ENCODE measurements at regions not wholly inside any gene's neighbourhood (a gene's known extent, or its start where the extent isn't known, plus 50 kb on each side); places are given as distances from the start of the nearest gene placed in this dataset.
"Not testable (repeated sequence)": the region's sequence is repeated elsewhere in the genome, so short reads cannot be mapped to it uniquely, and the experiment has no call there.

- not testable (repeated sequence) for H3K9ac ChIP-seq (ENCODE audit: insufficient read depth in 1 of 2, low read length in 2 of 2); H3K27me3 ChIP-seq (ENCODE audit: control insufficient read depth in 3 of 3, insufficient read depth in 3 of 3, low read length in 2 of 3); ATAC-seq (ENCODE audit: insufficient read depth, low FRiP score); H3K27ac ChIP-seq (ENCODE audit: low read depth in 1 of 2, low read length in 1 of 2); H3K36me3 ChIP-seq (ENCODE audit: control insufficient read depth in 4 of 4, insufficient read depth in 4 of 4, low read length in 4 of 4); H3K4me3 ChIP-seq; DNase-seq; H3K4me1 ChIP-seq (ENCODE audit: control insufficient read depth in 5 of 5, insufficient read depth in 5 of 5, low read length in 5 of 5)
- H3K9me3 ChIP-seq (ENCODE audit: control insufficient read depth in 4 of 4, insufficient read depth in 3 of 4, low read length in 3 of 4) = peaks cover 0 to 16% (median 5%) of the 10 kb centered on the region in 4 donors
- WGBS, 2 donors = 59% methylated on average over 4 of the region's 4 CpGs
These were observed 658.9 kb upstream of the TPTE start for GRCh38 chr21:9862456-9862855.

DNA sequence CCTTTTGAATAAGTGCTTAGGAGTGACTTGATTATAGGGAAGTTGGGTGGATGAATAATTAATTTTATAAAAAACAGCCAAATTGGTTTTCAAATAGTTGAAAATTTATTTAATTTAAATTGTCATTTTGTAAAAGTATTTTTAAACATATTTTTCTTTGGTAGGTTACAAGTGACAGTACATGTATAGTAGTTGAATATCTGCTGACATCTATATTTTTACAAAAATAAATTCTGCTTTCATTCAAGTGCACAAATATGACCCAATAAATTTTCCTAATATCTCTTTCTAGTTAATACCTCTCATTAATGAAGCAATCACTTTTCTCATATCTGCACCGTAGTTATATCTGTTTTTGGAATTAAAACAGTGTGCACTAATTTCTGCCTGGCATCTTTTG is 653.6 kb upstream of the TPTE start:
- H3K27me3 ChIP-seq (ENCODE audit: control insufficient read depth in 3 of 3, insufficient read depth in 3 of 3, low read length in 2 of 3); H3K36me3 ChIP-seq (ENCODE audit: control insufficient read depth in 4 of 4, insufficient read depth in 4 of 4, low read length in 4 of 4); H3K9me3 ChIP-seq (ENCODE audit: control insufficient read depth in 4 of 4, insufficient read depth in 3 of 4, low read length in 3 of 4); H3K27ac ChIP-seq (ENCODE audit: low read depth in 1 of 2, low read length in 1 of 2); H3K4me3 ChIP-seq; H3K9ac ChIP-seq (ENCODE audit: insufficient read depth in 1 of 2, low read length in 2 of 2); H3K4me1 ChIP-seq (ENCODE audit: control insufficient read depth in 5 of 5, insufficient read depth in 5 of 5, low read length in 5 of 5); DNase-seq; ATAC-seq (ENCODE audit: insufficient read depth, low FRiP score): not testable (repeated sequence)
- 62 to 76% methylated on average over 1 of the region's 1 CpG for WGBS, 2 donors

GRCh38 chr21:9873096-9873495 is 648.3 kb upstream of the TPTE start:
- not testable (repeated sequence) for ATAC-seq (ENCODE audit: insufficient read depth, low FRiP score); H3K4me3 ChIP-seq; H3K4me1 ChIP-seq (ENCODE audit: control insufficient read depth in 5 of 5, insufficient read depth in 5 of 5, low read length in 5 of 5); DNase-seq; H3K27me3 ChIP-seq (ENCODE audit: control insufficient read depth in 3 of 3, insufficient read depth in 3 of 3, low read length in 2 of 3); H3K27ac ChIP-seq (ENCODE audit: low read depth in 1 of 2, low read length in 1 of 2); H3K36me3 ChIP-seq (ENCODE audit: control insufficient read depth in 4 of 4, insufficient read depth in 4 of 4, low read length in 4 of 4); H3K9ac ChIP-seq (ENCODE audit: insufficient read depth in 1 of 2, low read length in 2 of 2)
- 56 to 68% methylated on average over 8 of the region's 8 CpGs for WGBS, 2 donors
- peaks cover 0 to 18% (median 6%) of the 10 kb centered on the region in 4 donors for H3K9me3 ChIP-seq (ENCODE audit: control insufficient read depth in 4 of 4, insufficient read depth in 3 of 4, low read length in 3 of 4)

GRCh38 chr21:9874136-9874535 is 647.2 kb upstream of the TPTE start:
- H3K36me3 ChIP-seq (ENCODE audit: control insufficient read depth in 4 of 4, insufficient read depth in 4 of 4, low read length in 4 of 4); ATAC-seq (ENCODE audit: insufficient read depth, low FRiP score); DNase-seq; H3K4me3 ChIP-seq; H3K9ac ChIP-seq (ENCODE audit: insufficient read depth in 1 of 2, low read length in 2 of 2); H3K4me1 ChIP-seq (ENCODE audit: control insufficient read depth in 5 of 5, insufficient read depth in 5 of 5, low read length in 5 of 5); H3K27ac ChIP-seq (ENCODE audit: low read depth in 1 of 2, low read length in 1 of 2); H3K27me3 ChIP-seq (ENCODE audit: control insufficient read depth in 3 of 3, insufficient read depth in 3 of 3, low read length in 2 of 3): not testable (repeated sequence)
- peaks cover 0 to 14% (median 6%) of the 10 kb centered on the region in 4 donors for H3K9me3 ChIP-seq (ENCODE audit: control insufficient read depth in 4 of 4, insufficient read depth in 3 of 4, low read length in 3 of 4)
- 59 to 68% methylated on average over 5 of the region's 5 CpGs for WGBS, 2 donors

DNA sequence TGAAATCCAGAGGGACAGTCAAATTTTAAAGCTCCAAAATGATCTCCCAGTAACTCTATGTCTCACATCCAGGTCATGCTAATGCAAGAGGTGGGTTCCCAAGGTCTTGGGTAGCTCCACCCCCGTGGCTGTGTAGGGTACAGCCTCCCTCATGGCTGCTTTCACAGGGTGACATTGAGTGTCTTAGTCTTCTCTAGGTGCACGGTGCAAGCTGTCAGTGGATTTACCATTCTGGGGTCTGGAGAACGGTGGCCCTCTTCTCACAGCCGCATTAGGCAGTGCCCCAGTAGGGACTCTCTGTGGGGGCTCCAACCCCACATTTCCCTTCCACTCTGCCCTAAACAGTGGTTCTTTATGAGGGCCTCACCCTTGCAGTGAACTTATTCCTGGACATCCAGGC is 640.0 kb upstream of the TPTE start:
- H3K9ac ChIP-seq (ENCODE audit: insufficient read depth in 1 of 2, low read length in 2 of 2); ATAC-seq (ENCODE audit: insufficient read depth, low FRiP score): not testable (repeated sequence)

GRCh38 chr21:9883047-9883446 is 638.3 kb upstream of the TPTE start:
- H3K27me3 ChIP-seq (ENCODE audit: control insufficient read depth in 3 of 3, insufficient read depth in 3 of 3, low read length in 2 of 3); H3K4me1 ChIP-seq (ENCODE audit: control insufficient read depth in 5 of 5, insufficient read depth in 5 of 5, low read length in 5 of 5); H3K27ac ChIP-seq (ENCODE audit: low read depth in 1 of 2, low read length in 1 of 2); ATAC-seq (ENCODE audit: insufficient read depth, low FRiP score); DNase-seq; H3K9ac ChIP-seq (ENCODE audit: insufficient read depth in 1 of 2, low read length in 2 of 2); H3K36me3 ChIP-seq (ENCODE audit: control insufficient read depth in 4 of 4, insufficient read depth in 4 of 4, low read length in 4 of 4); H3K4me3 ChIP-seq: not testable (repeated sequence)
- peaks cover 0 to 16% (median 6%) of the 10 kb centered on the region in 4 donors for H3K9me3 ChIP-seq (ENCODE audit: control insufficient read depth in 4 of 4, insufficient read depth in 3 of 4, low read length in 3 of 4)
- 30 to 37% methylated on average over 2 of the region's 2 CpGs for WGBS, 2 donors

More for the DNA sequence above, 640.0 kb upstream of the TPTE start:
- H3K9me3 ChIP-seq (ENCODE audit: control insufficient read depth in 4 of 4, insufficient read depth in 3 of 4, low read length in 3 of 4) = peaks cover 0 to 16% (median 6%) of the 10 kb centered on the region in 4 donors
- not testable (repeated sequence) for H3K36me3 ChIP-seq (ENCODE audit: control insufficient read depth in 4 of 4, insufficient read depth in 4 of 4, low read length in 4 of 4); H3K4me3 ChIP-seq; H3K27ac ChIP-seq (ENCODE audit: low read depth in 1 of 2, low read length in 1 of 2); H3K4me1 ChIP-seq (ENCODE audit: control insufficient read depth in 5 of 5, insufficient read depth in 5 of 5, low read length in 5 of 5); H3K27me3 ChIP-seq (ENCODE audit: control insufficient read depth in 3 of 3, insufficient read depth in 3 of 3, low read length in 2 of 3); DNase-seq
- WGBS, 2 donors = 56 to 57% methylated on average over 4 of the region's 4 CpGs

- H3K9me3 ChIP-seq (ENCODE audit: control insufficient read depth in 4 of 4, insufficient read depth in 3 of 4, low read length in 3 of 4) = peaks cover 0 to 16% (median 6%) of the 10 kb centered on the region in 4 donors
- not testable (repeated sequence) for H3K27ac ChIP-seq (ENCODE audit: low read depth in 1 of 2, low read length in 1 of 2); DNase-seq; H3K4me1 ChIP-seq (ENCODE audit: control insufficient read depth in 5 of 5, insufficient read depth in 5 of 5, low read length in 5 of 5); H3K36me3 ChIP-seq (ENCODE audit: control insufficient read depth in 4 of 4, insufficient read depth in 4 of 4, low read length in 4 of 4); H3K27me3 ChIP-seq (ENCODE audit: control insufficient read depth in 3 of 3, insufficient read depth in 3 of 3, low read length in 2 of 3); ATAC-seq (ENCODE audit: insufficient read depth, low FRiP score); H3K9ac ChIP-seq (ENCODE audit: insufficient read depth in 1 of 2, low read length in 2 of 2); H3K4me3 ChIP-seq
- WGBS, 2 donors = 53 to 74% methylated on average over 2 of the region's 2 CpGs
These were observed 637.7 kb upstream of the TPTE start for GRCh38 chr21:9883571-9884282.

GRCh38 chr21:9888500-9888899 is 632.9 kb upstream of the TPTE start:
- not testable (repeated sequence) for H3K4me1 ChIP-seq (ENCODE audit: control insufficient read depth in 5 of 5, insufficient read depth in 5 of 5, low read length in 5 of 5); H3K27me3 ChIP-seq (ENCODE audit: control insufficient read depth in 3 of 3, insufficient read depth in 3 of 3, low read length in 2 of 3); H3K9me3 ChIP-seq (ENCODE audit: control insufficient read depth in 4 of 4, insufficient read depth in 3 of 4, low read length in 3 of 4); H3K27ac ChIP-seq (ENCODE audit: low read depth in 1 of 2, low read length in 1 of 2); DNase-seq; H3K9ac ChIP-seq (ENCODE audit: insufficient read depth in 1 of 2, low read length in 2 of 2); H3K36me3 ChIP-seq (ENCODE audit: control insufficient read depth in 4 of 4, insufficient read depth in 4 of 4, low read length in 4 of 4); H3K4me3 ChIP-seq; ATAC-seq (ENCODE audit: insufficient read depth, low FRiP score)
- 58 to 62% methylated on average over 6 of the region's 6 CpGs for WGBS, 2 donors
